PC-9 (cell line): ENCODE measurements at regions not wholly inside any gene's neighbourhood (a gene's known extent, or its start where the extent isn't known, plus 50 kb on each side); places are given as distances from the start of the nearest gene placed in this dataset.

Source experiments
- EZH2 ChIP-seq: fragments of 200-600 bp; sonication (generic); IDR thresholded peaks from 2 replicates; pipeline ENCODE4 v1.8.0; 2017; ENCODE audit warnings: antibody characterized with exemption, low read depth
- TF ChIP-seq, protein P1 (sequence below): fragments of 200-600 bp; sonication (generic); conservative IDR thresholded peaks from 2 replicates; pipeline ENCODE4 v1.6.1; 2017; ENCODE audit warnings: mixed run types, antibody characterized with exemption, mild to moderate bottlenecking, moderate library complexity

DNA sequence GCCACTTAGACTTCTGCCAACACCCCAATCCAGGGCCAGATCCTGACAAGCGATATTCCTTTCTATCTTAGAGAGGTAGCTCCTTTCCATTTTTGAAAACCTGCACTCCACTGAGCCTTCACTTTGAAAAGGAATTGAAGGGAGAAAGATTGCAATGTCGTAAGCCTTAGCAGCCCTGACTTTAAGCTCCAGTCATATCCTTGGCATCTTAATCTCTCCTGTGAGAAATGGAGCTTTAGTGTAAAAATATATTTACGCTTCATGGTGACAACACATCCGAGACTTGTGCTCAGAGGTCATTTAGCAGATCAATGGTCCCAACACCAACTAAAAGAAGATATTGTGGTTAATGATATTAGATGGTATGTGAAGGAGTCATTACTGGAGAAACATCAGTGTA lies 235.8 kb upstream of the MEX3C start:
- TF ChIP-seq, protein P1, sequence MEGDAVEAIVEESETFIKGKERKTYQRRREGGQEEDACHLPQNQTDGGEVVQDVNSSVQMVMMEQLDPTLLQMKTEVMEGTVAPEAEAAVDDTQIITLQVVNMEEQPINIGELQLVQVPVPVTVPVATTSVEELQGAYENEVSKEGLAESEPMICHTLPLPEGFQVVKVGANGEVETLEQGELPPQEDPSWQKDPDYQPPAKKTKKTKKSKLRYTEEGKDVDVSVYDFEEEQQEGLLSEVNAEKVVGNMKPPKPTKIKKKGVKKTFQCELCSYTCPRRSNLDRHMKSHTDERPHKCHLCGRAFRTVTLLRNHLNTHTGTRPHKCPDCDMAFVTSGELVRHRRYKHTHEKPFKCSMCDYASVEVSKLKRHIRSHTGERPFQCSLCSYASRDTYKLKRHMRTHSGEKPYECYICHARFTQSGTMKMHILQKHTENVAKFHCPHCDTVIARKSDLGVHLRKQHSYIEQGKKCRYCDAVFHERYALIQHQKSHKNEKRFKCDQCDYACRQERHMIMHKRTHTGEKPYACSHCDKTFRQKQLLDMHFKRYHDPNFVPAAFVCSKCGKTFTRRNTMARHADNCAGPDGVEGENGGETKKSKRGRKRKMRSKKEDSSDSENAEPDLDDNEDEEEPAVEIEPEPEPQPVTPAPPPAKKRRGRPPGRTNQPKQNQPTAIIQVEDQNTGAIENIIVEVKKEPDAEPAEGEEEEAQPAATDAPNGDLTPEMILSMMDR = no peak
- TF ChIP-seq EZH2 = no peak
